GM12875 (cell line): ENCODE measurements at regions not wholly inside any gene's neighbourhood (a gene's known extent, or its start where the extent isn't known, plus 50 kb on each side); places are given as distances from the start of the nearest gene placed in this dataset.

Experiments
- H3K4me3 ChIP-seq: one replicate; pipeline ENCODE4 v1.5.1; 2011; ENCODE audit warnings: low read depth, low read length, control low read depth
- TF ChIP-seq, protein P1 (sequence below): IDR thresholded peaks from 2 replicates; pipeline ENCODE4 v1.5.1; 2011; ENCODE audit warnings: low read depth, mild to moderate bottlenecking, control low read depth, inconsistent platforms, low read length, moderate library complexity, borderline replicate concordance; ENCODE audit not compliant: insufficient read depth

DNA sequence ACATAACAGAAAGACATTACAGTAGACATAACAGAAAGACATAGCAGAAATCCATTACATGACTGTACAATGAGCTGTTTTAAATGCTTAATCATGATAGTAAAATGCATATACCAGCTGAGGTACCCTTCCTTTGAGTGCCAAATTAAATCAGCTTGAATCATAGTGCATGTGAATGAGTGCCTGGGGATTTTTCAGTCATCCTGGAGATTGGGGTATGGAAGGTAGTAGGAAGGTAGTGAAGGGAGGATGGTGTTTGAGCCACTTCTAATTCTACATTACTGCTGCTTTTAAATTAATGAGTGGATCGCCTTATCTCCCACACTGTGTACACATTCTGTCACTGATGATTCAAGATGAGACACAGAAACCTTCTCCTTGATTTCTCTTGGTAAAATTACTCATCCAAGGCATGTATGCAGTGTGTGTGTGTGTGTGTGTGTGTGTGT, 534.2 kb downstream of the LRFN5 start:
- H3K4me3 ChIP-seq: no peak overlapping the region
- TF ChIP-seq, protein P1, sequence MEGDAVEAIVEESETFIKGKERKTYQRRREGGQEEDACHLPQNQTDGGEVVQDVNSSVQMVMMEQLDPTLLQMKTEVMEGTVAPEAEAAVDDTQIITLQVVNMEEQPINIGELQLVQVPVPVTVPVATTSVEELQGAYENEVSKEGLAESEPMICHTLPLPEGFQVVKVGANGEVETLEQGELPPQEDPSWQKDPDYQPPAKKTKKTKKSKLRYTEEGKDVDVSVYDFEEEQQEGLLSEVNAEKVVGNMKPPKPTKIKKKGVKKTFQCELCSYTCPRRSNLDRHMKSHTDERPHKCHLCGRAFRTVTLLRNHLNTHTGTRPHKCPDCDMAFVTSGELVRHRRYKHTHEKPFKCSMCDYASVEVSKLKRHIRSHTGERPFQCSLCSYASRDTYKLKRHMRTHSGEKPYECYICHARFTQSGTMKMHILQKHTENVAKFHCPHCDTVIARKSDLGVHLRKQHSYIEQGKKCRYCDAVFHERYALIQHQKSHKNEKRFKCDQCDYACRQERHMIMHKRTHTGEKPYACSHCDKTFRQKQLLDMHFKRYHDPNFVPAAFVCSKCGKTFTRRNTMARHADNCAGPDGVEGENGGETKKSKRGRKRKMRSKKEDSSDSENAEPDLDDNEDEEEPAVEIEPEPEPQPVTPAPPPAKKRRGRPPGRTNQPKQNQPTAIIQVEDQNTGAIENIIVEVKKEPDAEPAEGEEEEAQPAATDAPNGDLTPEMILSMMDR: no peak

DNA sequence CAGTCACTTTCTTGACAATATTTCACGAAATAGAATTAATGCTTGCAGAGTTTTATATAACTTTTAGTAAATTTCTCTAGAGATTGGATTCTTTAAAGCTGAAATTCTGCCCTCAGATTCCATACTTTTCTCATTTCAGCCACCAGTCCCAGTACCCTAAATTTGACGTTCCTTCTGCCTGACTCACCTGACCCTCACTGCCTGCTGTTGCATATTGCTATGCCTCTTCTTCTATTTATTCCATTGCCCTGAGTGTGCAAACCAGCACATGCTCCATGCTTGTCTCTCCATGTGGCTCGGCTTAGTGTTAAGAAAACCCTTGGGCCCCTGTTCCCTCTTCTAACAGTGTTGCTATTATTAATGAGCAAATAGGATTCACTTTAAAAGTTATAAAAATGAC, 533.3 kb downstream of the LRFN5 start:
- H3K4me3 ChIP-seq: no peak overlapping the region
- TF ChIP-seq, protein P1: no peak

DNA sequence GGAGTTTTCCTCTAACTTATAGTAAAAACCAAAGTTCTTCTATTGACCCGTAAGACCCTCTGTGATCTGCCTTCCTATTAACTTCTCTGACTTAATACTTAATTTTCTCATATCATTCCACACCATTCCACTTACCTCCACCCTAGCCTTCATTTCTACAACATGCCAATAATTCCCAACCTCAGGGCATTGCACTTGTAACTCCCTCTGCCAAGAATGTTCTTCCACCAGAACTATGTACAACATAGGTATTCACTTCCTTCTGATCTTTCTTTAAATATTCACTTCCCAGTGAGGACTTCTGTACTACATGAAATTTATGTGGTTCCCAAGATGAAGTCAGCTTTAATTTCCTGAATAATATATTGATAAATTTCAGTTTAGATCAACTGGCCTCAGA, 531.7 kb downstream of the LRFN5 start:
- H3K4me3 ChIP-seq: no peak overlapping the region
- TF ChIP-seq, protein P1: no peak

DNA sequence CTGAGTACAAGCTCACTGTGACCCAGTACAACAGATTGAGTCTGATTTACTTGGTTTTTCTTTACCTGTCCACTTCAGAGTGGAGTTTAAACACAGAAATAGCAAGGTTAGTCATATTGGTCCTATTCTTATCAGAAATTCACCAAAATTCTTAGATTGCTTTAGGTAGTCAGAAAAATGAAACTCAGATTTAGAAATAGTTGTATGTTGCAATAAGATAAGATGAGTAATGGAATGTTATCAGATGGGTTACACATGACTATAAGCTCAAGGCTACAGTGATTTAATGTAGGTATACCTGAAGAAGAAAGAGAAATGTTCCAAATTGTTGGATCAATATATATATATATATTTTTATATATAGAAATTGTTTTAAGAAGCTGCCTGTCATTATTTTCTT, 524.1 kb downstream of the LRFN5 start:
- no peak overlapping the region for H3K4me3 ChIP-seq
- TF ChIP-seq, protein P1: no peak

DNA sequence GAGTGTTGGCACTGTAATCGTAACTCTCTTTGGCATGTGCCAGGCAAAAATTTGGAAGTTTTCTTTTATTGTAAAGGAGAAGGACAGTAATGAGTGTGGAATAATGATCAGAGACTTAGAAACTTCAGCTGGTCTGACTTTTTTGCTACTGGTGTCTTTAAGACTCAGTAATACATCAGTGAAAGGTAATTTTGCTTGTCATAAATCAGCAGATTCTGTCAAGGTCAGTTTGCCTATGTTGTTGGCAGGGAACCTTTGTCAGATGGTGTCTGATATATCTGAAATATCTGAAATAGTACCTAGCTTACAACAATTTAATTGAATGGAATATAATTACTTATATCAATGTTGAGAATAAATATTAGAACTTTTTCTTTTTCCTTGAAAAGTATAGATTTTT, 516.9 kb downstream of the LRFN5 start:
- TF ChIP-seq, protein P1: no peak

DNA sequence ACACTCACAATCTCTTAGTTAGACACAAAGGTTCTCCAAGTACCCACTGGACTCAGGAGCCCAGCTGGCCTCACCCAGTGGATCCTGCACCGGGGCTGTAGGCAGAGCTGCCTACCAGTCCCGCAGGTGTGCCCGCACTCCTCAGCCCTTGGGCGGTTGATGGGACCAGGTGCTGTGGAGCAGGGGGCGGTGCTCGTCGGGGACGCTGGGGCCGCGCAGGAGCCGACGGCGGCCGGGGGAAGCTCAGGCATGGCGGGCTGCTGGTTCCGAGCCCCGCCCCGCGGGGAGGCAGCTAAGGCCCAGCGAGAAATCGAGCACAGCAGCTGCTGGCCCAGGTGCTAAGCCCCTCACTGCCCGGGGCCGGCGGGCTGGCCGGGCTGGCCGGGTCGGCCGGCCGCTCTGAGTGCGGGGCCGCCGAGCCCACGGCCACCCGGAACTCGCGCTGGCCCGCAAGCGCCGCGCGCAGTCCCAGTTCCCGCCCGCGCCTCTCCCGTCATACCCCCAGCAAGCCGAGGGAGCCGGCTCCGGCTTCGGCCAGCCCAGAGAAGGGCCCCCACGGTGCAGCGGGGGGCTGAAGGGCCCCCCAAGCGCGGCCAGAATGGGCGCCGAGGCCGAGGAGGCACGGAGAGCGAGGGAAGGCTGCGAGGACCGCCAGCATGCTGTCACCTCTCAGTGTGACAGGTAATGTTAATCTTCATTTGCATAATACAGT, 506.8 kb downstream of the LRFN5 start:
- TF ChIP-seq, protein P1: no peak
- H3K4me3 ChIP-seq: no peak overlapping the region

More for the DNA sequence above, 516.9 kb downstream of the LRFN5 start:
- no peak overlapping the region for H3K4me3 ChIP-seq

DNA sequence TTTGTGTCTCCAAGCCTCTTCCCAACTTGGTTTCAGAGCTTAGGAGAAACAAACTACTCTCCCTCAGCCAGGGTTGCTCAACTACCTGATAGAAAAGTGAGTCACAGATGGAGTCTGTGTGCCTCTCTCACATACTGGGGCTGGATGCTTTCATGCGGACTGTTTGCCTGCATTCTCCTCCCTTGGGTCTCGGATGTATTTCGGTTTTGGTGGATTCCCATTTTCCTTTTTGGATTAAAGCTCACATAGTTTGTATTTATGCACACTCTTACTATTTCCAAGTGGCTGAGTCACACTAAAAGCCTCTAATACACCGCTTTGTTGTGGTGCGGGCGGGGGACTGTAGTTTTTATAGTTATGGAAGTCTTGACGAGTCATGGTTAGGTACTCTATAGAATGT, 505.4 kb downstream of the LRFN5 start:
- H3K4me3 ChIP-seq: no peak overlapping the region
- TF ChIP-seq, protein P1: no peak
